ENCODE measurements at regions not wholly inside any gene's neighbourhood (a gene's known extent, or its start where the extent isn't known, plus 50 kb on each side); places are given as distances from the start of the nearest gene placed in this dataset.

GRCh38 chr4:17220816-17221215 is 291.1 kb downstream of the QDPR start:
- no peaks in the 10 kb centered on the region for H4K20me1 ChIP-seq (ENCODE audit: insufficient read depth)
- no peaks in the 10 kb centered on the region for H3K9me2 ChIP-seq (ENCODE audit: insufficient read depth)
- H3F3A ChIP-seq (ENCODE audit: insufficient read depth, low read depth) = no peaks in the 10 kb centered on the region
- no peaks in the 10 kb centered on the region for H3K36me3 ChIP-seq (ENCODE audit: low read depth)
- no peaks in the 10 kb centered on the region for H3K9me3 ChIP-seq (ENCODE audit: insufficient read depth, low read depth)
- CTCF ChIA-PET = no interaction called here
- no peak for DNase-seq
- POLR2A ChIA-PET (ENCODE audit: unreplicated experiment) = no interaction called here
- H3K4me2 ChIP-seq = no peak overlapping the region
- no peaks in the 10 kb centered on the region for H3K4me1 ChIP-seq (replicated peaks; ENCODE audit: insufficient read depth)
- no peak overlapping the region for H3K27ac ChIP-seq
- TF ChIP-seq EZH2 (IDR thresholded peaks at IDR 0.05; ENCODE audit: low read depth) = no peak
- TF ChIP-seq CTCF (conservative IDR thresholded peaks at IDR 0.05) = no peak
- no peaks in the 10 kb centered on the region for H3K27me3 ChIP-seq (ENCODE audit: insufficient read depth, low read depth)
- H2AFZ ChIP-seq = no peak overlapping the region
- no TSS peak for BruUV-seq (replicated peaks)
- H3K4me3 ChIP-seq = no peak overlapping the region
- intact Hi-C loops (cut with micrococcal nuclease; ENCODE audit: unreplicated experiment) = no loop called here
- H3K79me2 ChIP-seq (ENCODE audit: low read depth) = no peaks in the 10 kb centered on the region

- BruUV-seq (replicated peaks) = no TSS peak
- no peaks in the 10 kb centered on the region for H3K79me2 ChIP-seq (ENCODE audit: low read depth)
- CTCF ChIA-PET = no interaction called here
Measured at GRCh38 chr4:17218786-17219185, 293.1 kb downstream of the QDPR start.

GRCh38 chr4:17206829-17207801 is 304.8 kb downstream of the QDPR start:
- H3K4me3 ChIP-seq = no peak overlapping the region
- no peak for DNase-seq
- H3K9me2 ChIP-seq (ENCODE audit: insufficient read depth) = no peaks in the 10 kb centered on the region
- ChIA-PET POLR2A (ENCODE audit: unreplicated experiment) (no interaction called here), CTCF (no interaction called here)
- no peak overlapping the region for H3K27ac ChIP-seq
- no peaks in the 10 kb centered on the region for H3K79me2 ChIP-seq (ENCODE audit: low read depth)
- no peaks in the 10 kb centered on the region for H4K20me1 ChIP-seq (ENCODE audit: insufficient read depth)
- no peak overlapping the region for H2AFZ ChIP-seq
- no peak overlapping the region for H3K4me2 ChIP-seq
- no peaks in the 10 kb centered on the region for H3K9me3 ChIP-seq (ENCODE audit: insufficient read depth, low read depth)
- H3K27me3 ChIP-seq (ENCODE audit: insufficient read depth, low read depth) = no peaks in the 10 kb centered on the region; the same call in 1 of the 2 replicates
- no peaks in the 10 kb centered on the region for H3K4me1 ChIP-seq (replicated peaks; ENCODE audit: insufficient read depth)
- no peaks in the 10 kb centered on the region for H3K36me3 ChIP-seq (ENCODE audit: low read depth)
- H3F3A ChIP-seq (ENCODE audit: insufficient read depth, low read depth) = no peaks in the 10 kb centered on the region
- BruUV-seq (replicated peaks) = no TSS peak
- intact Hi-C loops (cut with micrococcal nuclease; ENCODE audit: unreplicated experiment) = no loop called here
- TF ChIP-seq CTCF (conservative IDR thresholded peaks at IDR 0.05) = no peak
- TF ChIP-seq EZH2 (IDR thresholded peaks at IDR 0.05; ENCODE audit: low read depth) = no peak

More at GRCh38 chr4:17218786-17219185, 293.1 kb downstream of the QDPR start:
- Histone ChIP-seq H3K9me2 (ENCODE audit: insufficient read depth) (no peaks in the 10 kb centered on the region), H4K20me1 (ENCODE audit: insufficient read depth) (no peaks in the 10 kb centered on the region), H3K27ac (no peak overlapping the region), H3F3A (ENCODE audit: insufficient read depth, low read depth) (no peaks in the 10 kb centered on the region), H2AFZ (no peak overlapping the region), H3K4me2 (no peak overlapping the region), H3K27me3 (ENCODE audit: insufficient read depth, low read depth) (no peaks in the 10 kb centered on the region), H3K4me3 (no peak overlapping the region), H3K9me3 (ENCODE audit: insufficient read depth, low read depth) (no peaks in the 10 kb centered on the region), H3K36me3 (ENCODE audit: low read depth) (no peaks in the 10 kb centered on the region), H3K4me1 (replicated peaks; ENCODE audit: insufficient read depth) (no peaks in the 10 kb centered on the region)
- POLR2A ChIA-PET (ENCODE audit: unreplicated experiment) = no interaction called here
- intact Hi-C loops (cut with micrococcal nuclease; ENCODE audit: unreplicated experiment) = no loop called here
- no peak for DNase-seq
- no peak for TF ChIP-seq CTCF (conservative IDR thresholded peaks at IDR 0.05)
- TF ChIP-seq EZH2 (IDR thresholded peaks at IDR 0.05; ENCODE audit: low read depth) = no peak
